NCI-H2171 (cell line): ENCODE measurements at regions not wholly inside any gene's neighbourhood (a gene's known extent, or its start where the extent isn't known, plus 50 kb on each side); places are given as distances from the start of the nearest gene placed in this dataset.
"Not testable (repeated sequence)": the region's sequence is repeated elsewhere in the genome, so short reads cannot be mapped to it uniquely, and the experiment has no call there.

Experiments used
- DNase-seq: peaks from one replicate; lab custom pipeline; 2025; lab: John Stamatoyannopoulos, UW

DNA sequence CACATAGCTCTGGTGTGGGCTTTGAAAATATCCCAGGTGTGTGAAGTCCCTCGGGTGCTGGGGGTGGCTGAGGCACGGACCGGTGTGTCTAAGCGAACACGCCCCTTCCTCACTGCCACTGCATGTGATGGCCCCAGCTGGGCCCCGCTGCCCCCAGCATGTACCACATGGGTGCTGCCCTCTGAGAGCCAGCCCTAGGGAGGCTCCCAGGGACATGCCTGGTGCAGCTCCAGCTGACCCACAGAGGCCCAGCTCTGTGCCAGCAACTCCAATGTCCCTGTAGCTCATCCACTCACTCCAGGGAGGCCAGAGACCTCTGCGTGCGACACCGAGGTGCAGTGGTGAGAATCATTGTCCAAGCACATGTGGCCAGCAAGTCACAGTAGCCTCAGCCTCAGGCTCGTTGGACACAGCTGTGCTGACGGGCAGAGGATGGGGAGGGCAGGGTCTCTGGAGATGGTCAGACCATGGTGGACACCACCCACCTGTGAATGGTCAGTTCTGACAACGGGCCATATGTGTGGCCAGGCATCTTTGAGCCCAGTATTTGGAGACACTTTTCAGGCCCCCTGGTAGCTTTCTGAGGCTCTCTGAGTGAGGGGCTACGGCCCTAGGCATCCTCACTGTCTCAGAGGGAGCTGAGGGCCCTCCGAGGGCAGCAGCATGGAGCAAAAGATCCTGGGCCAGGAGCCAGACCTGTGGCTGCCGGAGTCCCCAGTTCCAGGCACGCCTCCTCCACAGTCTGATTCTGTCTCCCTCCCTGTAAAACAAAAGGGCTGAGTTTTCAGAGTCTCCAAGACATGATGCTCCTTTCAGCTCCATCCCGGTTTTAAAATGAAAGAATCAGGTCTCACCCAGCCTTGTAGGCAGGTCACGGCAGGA, 220.7 kb downstream of the NDUFA10 start:
- DNase-seq: no peak

DNA sequence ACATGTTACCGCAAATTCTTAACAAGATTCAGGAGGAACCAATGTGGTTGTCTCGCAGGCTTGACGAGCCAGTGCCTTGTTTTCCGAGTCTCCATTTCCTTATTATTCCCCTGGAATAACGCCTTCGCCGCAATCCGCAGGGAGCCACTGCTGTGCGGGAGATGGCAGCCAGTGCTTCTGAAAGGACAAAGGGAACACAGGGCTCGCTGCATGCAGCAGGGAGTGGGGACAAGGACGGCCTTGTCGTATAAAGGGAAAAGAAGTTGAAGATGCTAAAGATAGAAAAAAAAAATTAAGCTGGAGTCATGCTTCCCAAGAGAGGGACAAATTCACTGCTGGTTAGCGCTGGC, 221.4 kb downstream of the NDUFA10 start:
- DNase-seq: no peak

GRCh38 chr2:239803102-239803765, 221.9 kb downstream of the NDUFA10 start:
- no peak for DNase-seq

GRCh38 chr2:239802185-239802649, 222.9 kb downstream of the NDUFA10 start:
- DNase-seq: no peak

DNA sequence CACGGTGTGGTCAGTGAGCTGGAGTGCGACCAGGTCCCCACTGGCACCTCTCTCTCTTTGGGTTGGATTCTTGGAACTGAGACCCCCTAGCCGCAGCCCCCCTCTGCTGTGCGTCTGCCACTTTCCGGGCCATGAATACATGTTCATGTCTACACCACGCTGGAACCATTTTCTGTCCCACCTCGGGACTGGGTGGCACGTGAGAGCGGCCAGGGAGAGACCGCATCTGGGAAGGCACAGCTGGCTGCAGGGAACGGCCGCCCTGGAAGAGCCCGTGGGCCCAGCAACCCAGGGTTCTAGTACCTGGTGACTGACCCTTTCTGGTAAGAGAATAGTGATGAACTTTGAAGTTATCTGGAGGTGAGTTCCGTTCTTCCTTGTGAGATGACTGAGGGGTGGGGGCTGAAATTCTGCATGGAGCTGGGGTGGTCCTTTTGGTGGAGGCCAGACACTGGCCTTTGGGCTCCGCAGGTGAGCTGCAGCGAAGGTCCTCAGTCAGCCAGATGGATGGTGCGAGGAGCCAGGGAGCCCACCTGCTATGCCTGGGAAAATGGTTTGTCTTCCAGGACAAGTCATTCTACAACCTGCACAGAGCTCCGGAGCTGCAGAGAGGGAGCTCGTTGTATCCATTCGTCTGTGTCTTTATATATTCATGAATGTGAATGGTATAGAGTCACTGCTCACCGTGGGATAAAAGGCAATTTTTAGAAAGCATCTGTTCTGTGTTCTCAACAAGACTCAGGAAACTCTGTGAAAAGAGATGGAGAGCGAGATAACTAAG, 223.5 kb downstream of the NDUFA10 start:
- DNase-seq: no peak

GRCh38 chr2:239800785-239801386, 224.3 kb downstream of the NDUFA10 start:
- DNase-seq: no peak

- DNase-seq: no peak
These were observed 227.8 kb downstream of the NDUFA10 start for GRCh38 chr2:239797316-239797715.

- not testable (repeated sequence) for DNase-seq
These were observed 229.4 kb downstream of the NDUFA10 start for GRCh38 chr2:239795761-239796160.

DNA sequence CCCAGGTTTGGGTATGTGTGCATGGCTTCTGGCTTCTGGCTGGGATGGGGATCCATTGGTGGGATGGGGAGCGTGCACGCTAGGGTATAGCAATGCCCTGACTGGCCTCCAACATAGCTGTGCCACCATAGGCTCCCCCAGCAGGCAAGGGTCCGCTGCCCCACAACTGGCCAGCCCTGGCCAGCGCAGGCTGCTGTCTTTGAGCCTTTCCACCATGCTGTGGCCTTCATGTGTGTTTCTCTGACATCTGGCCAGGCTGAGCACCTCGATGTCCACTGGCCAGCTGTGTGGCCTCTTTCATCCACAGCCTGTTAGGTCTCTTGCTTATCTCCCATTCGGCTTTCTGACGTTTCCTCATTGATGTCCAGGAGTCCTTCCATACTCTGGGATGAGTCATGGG, 231.3 kb downstream of the NDUFA10 start:
- DNase-seq: no peak

DNA sequence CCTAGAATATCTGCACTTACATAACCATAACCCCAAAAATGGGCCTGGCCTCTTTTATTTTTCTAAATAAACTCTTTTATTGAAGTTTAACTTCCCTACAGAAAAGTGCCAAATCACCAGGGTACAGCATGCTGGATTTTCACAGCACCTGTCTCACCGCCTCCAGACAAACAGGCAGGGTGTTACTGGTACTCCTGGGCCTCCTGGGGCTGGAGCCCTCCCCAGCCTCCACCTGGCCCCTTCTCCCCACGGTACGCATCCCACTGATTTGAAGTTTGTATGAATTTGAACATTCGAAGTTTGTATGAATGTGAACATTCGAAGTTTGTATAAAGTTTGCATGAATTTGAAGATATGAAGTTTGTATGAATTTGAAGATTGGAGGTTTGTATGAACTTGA, 232.1 kb downstream of the NDUFA10 start:
- no peak for DNase-seq

DNA sequence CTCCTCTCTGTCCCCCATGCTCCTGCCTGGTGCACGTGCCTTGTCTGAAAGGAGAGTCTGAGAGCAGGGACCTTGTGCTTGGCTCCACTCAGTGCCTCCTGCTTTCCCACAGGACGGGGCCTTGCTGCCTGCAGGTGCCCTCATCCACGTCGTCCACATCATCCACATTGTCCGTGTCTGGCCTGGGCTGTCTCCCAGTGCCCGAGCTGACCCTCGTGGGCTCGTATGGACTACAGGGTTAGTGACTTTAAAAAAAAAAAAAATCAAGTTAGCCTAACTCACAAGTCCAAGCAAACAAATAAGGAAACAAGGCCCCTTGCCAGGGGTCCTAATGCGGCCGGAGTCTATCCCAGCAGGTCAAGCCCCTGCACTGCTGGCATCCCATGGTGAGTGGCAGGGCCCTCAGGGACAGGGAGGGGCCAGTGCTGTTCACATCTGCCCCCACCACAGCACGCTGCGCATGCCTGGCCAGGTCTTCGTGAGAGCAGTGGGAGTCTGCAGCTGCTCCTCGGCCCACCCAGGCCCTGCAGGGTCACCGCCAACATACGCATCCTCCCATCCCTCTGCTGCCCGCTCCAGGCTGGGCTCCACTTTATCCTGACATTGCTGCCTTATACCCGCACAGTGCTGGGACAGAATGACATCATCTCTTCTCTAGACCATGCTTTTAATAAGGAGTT, 232.6 kb downstream of the NDUFA10 start:
- DNase-seq: no peak

GRCh38 chr2:239791526-239792404, 233.4 kb downstream of the NDUFA10 start:
- no peak for DNase-seq

- DNase-seq: no peak
These were observed 234.4 kb downstream of the NDUFA10 start for GRCh38 chr2:239790721-239791120.

DNA sequence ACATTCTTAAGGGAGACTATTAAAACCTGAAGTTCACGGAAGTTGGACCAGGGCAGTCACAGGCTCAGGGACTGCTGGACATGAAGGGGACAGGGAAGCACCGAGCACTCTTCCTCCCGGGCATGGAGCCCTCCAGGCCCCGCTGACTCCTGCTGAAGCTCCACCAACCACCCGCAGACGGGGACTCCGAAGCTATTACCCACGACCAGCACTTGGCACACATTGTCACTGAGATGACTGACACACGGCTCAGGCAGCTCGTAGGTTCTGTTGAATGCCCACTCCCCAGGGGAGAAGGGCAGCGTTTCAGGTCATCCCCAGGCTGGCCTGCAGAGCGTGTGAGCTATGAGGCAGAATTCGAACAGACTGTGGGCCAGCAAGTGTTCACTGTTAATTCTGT, 234.8 kb downstream of the NDUFA10 start:
- DNase-seq: no peak

GRCh38 chr2:239789711-239790110, 235.4 kb downstream of the NDUFA10 start:
- no peak for DNase-seq

GRCh38 chr2:239788576-239789098, 236.5 kb downstream of the NDUFA10 start:
- no peak for DNase-seq

- no peak for DNase-seq
These were observed 237.5 kb downstream of the NDUFA10 start for GRCh38 chr2:239787538-239788050.

DNA sequence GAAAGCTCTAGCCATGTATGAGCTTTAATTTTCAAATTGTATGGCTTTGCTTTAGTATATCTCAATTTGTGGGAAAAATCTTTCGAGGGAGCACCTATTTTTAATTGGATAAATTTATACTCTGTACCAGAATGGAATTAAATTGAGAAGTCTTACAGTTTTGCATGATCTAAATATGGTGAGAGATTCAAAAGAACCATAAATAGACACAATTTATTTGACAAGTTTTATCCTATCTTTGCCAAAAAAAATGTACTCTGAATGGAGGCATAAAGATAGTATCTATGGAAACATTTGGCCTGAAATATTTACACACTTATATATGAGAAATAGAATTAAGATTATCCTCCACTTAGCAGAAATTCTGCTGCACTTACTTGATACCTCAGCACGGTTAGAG, 238.4 kb downstream of the NDUFA10 start:
- DNase-seq: no peak

- DNase-seq: no peak
These were observed 243.7 kb downstream of the NDUFA10 start for GRCh38 chr2:239781454-239781853.
